Retinal pigment epithelial cell (primary cell): ENCODE measurements at regions not wholly inside any gene's neighbourhood (a gene's known extent, or its start where the extent isn't known, plus 50 kb on each side); places are given as distances from the start of the nearest gene placed in this dataset.
"Not testable (repeated sequence)": the region's sequence is repeated elsewhere in the genome, so short reads cannot be mapped to it uniquely, and the experiment has no call there.

Experiments used
- DNase-seq: peaks from one replicate; pipeline ENCODE4 v3.0.0-alpha.2; 2010; ENCODE audit warnings: low read depth
- H3K4me3 ChIP-seq: 2 replicates; pipeline ENCODE4 v1.5.1; 2011; ENCODE audit warnings: mild to moderate bottlenecking, low read length, control low read depth, moderate library complexity
- CTCF ChIP-seq: conservative IDR thresholded peaks from 2 replicates; pipeline ENCODE4 v1.5.1; 2011; ENCODE audit warnings: low read depth, low read length, control low read depth, inconsistent platforms

GRCh38 chr16:21365541-21365940, 87.5 kb upstream of the CRYM start:
- H3K4me3 ChIP-seq, DNase-seq: not testable (repeated sequence)

DNA sequence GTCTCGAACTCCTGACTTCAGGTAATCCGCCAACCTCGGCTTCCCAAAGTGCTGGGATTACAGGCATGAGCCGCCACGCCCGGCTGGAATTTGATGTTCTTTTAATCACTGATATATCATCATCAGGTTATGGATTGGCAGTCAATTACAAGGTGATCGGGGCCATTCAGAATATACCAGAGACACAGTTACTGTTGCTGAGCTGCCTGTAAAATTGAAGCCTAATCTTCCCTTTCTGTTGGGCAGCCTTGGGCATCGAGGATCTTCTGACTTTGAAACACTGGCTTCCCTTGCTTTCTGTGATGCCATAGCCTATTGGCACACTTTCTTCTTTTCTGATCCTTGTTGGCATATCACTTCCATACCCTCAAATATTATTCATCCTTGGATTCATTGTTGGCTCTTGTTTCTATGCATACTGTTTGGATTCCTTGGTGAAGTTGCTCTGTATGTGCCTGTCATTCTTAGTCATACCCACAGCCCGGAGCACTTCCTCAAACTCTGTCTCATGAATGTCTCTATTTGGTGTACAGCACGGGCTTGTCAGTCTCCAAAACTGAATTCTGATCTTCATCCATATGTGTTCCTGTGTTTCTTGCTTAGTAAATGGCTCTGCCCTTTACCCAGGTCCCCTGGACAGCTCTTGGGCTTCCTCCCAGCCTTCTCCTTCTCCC, 85.6 kb upstream of the CRYM start:
- not testable (repeated sequence) for DNase-seq

GRCh38 chr16:21361612-21362227, 83.6 kb upstream of the CRYM start:
- not testable (repeated sequence) for DNase-seq, H3K4me3 ChIP-seq

More for the DNA sequence above, 85.6 kb upstream of the CRYM start:
- H3K4me3 ChIP-seq: not testable (repeated sequence)

- DNase-seq, H3K4me3 ChIP-seq: not testable (repeated sequence)
These were observed 83.0 kb upstream of the CRYM start for GRCh38 chr16:21361045-21361444.

DNA sequence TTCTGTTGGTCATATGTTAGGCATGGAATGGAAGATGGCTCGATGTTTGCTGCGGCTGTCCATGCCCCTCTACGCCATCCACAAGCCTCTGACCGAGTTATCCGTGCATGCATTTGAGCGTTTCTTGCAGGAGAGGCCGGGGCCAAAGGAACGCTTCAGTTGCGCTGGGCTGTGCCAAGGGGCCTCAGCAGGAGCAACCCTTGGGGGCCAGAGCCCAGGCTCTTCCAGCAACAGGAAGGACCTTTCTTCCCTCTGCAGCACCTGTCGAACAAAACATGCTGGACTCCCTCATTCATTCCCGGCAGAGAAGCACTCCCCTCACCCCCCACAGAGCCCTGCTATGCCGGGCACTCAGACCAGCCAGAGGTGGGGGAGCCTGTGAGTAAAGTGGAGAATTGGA, 81.4 kb upstream of the CRYM start:
- not testable (repeated sequence) for DNase-seq, H3K4me3 ChIP-seq

GRCh38 chr16:21358261-21358795, 80.2 kb upstream of the CRYM start:
- H3K4me3 ChIP-seq, DNase-seq: not testable (repeated sequence)

DNA sequence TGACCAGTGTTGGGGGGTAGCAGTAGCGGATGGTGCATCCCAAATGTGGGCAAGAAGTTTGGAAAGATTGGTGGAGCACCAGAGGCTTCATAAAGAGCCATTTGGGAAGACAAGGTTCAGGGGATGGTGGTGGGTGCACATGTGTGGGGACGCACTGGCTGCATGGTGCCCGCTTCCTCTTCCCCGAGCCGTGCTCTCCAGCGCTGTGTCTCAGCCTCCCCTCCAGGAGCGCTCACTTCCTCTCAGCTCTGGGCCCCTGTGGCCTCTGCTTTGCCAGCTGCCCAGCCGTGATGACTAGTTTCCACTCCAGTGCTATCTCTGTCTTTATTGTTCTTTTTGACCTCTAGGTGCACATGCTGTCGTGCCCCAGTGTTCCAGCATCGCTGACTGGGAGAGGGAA, 78.2 kb upstream of the CRYM start:
- DNase-seq, H3K4me3 ChIP-seq: not testable (repeated sequence)

DNA sequence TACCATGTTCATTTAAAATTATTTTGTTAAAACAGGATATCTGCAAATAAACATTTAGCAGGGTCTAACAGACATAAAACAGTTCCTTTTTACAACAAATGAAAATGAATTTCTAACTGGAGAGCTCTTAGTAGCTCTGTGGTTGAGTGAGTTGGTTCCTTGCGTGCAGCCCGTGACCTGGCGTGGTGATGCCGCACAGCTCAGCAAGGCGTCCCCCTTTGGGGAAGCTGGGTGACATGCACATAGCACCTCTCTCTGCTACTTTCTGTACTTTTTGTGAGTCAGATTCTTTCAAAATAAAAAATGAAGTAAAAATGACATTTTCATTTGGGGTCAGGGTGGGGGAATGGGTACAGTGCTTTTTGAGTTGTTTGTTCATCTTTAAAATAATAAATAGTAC, 73.3 kb upstream of the CRYM start:
- H3K4me3 ChIP-seq, DNase-seq: not testable (repeated sequence)

DNA sequence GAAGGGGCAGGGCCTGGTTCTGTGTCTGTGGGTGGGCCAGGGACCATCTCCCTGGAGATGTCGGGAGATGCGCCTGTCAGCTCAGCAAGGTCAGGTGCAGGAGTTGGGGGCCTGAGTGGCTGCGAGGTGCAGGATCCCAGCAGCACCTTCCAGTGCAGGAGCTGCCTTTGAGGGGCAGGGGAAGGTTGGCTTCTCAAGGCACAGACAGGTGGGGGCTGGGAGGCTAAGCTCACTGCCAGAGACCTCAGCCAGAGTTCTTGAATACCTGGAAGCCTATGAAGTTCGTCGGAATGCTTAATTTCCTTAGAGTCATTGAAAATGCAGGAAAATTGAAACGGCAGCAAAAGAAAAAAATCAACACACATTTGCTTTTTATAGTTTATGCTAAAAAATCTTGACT, 72.8 kb upstream of the CRYM start:
- not testable (repeated sequence) for H3K4me3 ChIP-seq, DNase-seq

DNA sequence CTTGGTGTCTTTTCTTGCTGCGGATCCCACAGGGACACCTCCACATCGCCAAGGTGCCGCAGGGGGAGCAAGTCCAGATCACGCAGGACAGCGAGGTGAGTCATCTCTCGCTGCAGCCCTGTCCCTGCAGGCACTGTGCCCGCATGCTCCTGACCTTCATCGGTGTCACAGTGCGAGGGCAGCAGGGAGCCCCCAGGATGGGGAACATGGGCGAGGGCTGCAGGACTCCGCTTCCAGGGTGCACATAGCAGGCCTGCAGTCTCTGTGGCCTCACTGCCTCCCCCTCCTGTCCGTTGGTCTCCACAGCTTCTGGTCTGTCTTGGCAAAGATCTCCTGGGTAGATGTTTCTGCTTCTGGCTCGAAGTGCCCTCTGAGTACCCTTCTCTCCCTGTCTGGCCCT, 71.2 kb upstream of the CRYM start:
- not testable (repeated sequence) for DNase-seq, H3K4me3 ChIP-seq

GRCh38 chr16:21348815-21349214, 70.7 kb upstream of the CRYM start:
- not testable (repeated sequence) for DNase-seq, H3K4me3 ChIP-seq

DNA sequence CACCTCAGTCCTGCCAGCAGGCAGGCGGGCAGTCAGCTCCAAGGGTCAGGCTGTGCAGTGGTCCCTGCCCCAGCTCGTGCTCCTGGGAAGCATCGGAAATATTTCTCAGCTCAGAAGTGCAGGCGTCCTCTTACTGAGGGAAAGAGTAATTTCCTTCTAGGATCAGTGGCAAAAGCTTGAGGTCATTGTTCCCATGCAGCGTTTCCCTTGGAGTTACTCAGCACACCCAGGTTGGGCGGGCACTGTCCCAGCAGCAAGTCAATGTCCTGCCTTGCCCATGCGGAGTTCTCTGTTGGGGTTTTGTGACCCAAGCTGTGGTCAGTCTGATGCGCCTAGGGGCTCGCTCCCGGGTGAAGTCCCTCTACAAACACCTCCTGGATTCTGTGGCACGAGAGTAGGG, 69.4 kb upstream of the CRYM start:
- H3K4me3 ChIP-seq, DNase-seq: not testable (repeated sequence)

- not testable (repeated sequence) for H3K4me3 ChIP-seq, DNase-seq
These were observed 68.8 kb upstream of the CRYM start for GRCh38 chr16:21346756-21347491.

DNA sequence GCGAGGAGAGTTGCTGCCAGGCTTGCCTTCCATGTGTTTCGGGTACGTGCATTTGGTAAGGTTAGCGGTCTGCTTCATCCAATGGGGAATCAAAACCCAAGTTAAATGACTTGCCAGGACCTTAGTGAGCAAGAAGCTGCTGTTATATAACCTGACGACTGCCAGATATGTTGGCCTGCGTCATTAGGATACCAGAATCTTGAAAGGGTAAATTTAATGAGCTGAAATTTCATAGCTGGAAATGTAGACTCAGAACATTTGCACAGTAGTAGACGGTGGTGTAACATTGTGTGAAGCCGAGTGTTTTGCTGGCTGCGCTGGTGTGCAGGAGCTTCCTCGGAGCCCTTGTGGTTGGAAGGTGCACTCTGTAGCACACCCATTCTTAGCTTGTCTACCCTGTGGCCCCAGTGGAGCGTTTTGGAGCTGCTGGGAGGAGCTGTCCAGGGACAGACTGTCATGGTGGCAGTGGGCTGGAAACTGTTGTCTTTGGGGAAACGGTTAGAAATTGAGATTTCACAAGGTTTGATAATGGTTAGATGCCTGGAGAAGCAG, 66.3 kb upstream of the CRYM start:
- H3K4me3 ChIP-seq, DNase-seq: not testable (repeated sequence)

GRCh38 chr16:21341101-21341500, 63.0 kb upstream of the CRYM start:
- H3K4me3 ChIP-seq: no peak overlapping the region
- no peak for DNase-seq
- TF ChIP-seq CTCF: no peak
